Brain microvascular endothelial cell (primary cell): ENCODE measurements at regions not wholly inside any gene's neighbourhood (a gene's known extent, or its start where the extent isn't known, plus 50 kb on each side); places are given as distances from the start of the nearest gene placed in this dataset.

Experiments used
- DNase-seq: peaks from one replicate; pipeline ENCODE4 v3.0.0-alpha.2; 2020
- H3K27ac ChIP-seq: fragments of 250-450 bp; sonication (Bioruptor Pico); 2 replicates; pipeline ENCODE4 v1.5.1; 2020; ENCODE audit warnings: mild to moderate bottlenecking, moderate library complexity
- H3K27me3 ChIP-seq: fragments of 250-450 bp; sonication (Bioruptor Pico); replicated peaks from 2 replicates; pipeline ENCODE4 v1.5.1; 2020; ENCODE audit warnings: mild to moderate bottlenecking
- H3K36me3 ChIP-seq: fragments of 250-450 bp; sonication (Bioruptor Pico); replicated peaks from 2 replicates; pipeline ENCODE4 v1.5.1; 2020; ENCODE audit warnings: mild to moderate bottlenecking
- H3K4me3 ChIP-seq: 2 replicates; pipeline ENCODE4 v1.5.1; 2011; ENCODE audit warnings: low read depth, mild to moderate bottlenecking, control low read depth, low read length, moderate library complexity
- CTCF ChIP-seq: IDR thresholded peaks from 2 replicates; pipeline ENCODE4 v1.5.1; 2011; ENCODE audit warnings: low read depth, mild to moderate bottlenecking, moderate library complexity, low read length, control low read depth, inconsistent platforms; ENCODE audit errors: missing control alignments
- in situ Hi-C: cut with HindIII; loops from 2 replicates; pipeline ENCODE4 v1.10.0; 2017; ENCODE audit warnings: low sequenced_read_pairs, low pct_ligation_motif_present

- TF ChIP-seq CTCF, result no peak
- in situ Hi-C loops, result no loop called here
- Histone ChIP-seq H3K27ac (no peak overlapping the region), H3K27me3 (no peaks in the 10 kb centered on the region), H3K36me3 (no peaks in the 10 kb centered on the region), H3K4me3 (no peak overlapping the region)
- DNase-seq, result no peak
These were observed 209.2 kb upstream of the PTGFR start for GRCh38 chr1:78281580-78281979.

GRCh38 chr1:78283691-78284090 lies 207.1 kb upstream of the PTGFR start:
- in situ Hi-C loops, result no loop called here
- H3K27me3 ChIP-seq, result no peaks in the 10 kb centered on the region
- no peak overlapping the region for H3K27ac ChIP-seq
- no peak for DNase-seq
- H3K4me3 ChIP-seq, result no peak overlapping the region
- TF ChIP-seq CTCF, result no peak
- H3K36me3 ChIP-seq, result no peaks in the 10 kb centered on the region

GRCh38 chr1:78284354-78284753 lies 206.4 kb upstream of the PTGFR start:
- in situ Hi-C loops, result no loop called here

GRCh38 chr1:78286686-78287085 lies 204.1 kb upstream of the PTGFR start:
- DNase-seq, result peak; percentile 61
- Histone ChIP-seq H3K4me3 (no peak overlapping the region), H3K27me3 (no peaks in the 10 kb centered on the region), H3K27ac (peak overlapping the region; percentile 50), H3K36me3 (no peaks in the 10 kb centered on the region)
- in situ Hi-C loops, result no loop called here
- no peak for TF ChIP-seq CTCF

More at GRCh38 chr1:78284354-78284753, 206.4 kb upstream of the PTGFR start:
- DNase-seq, result no peak
- TF ChIP-seq CTCF, result no peak
- Histone ChIP-seq H3K4me3 (no peak overlapping the region), H3K36me3 (no peaks in the 10 kb centered on the region), H3K27ac (no peak overlapping the region), H3K27me3 (no peaks in the 10 kb centered on the region)

- Histone ChIP-seq H3K27me3 (no peaks in the 10 kb centered on the region), H3K27ac (no peak overlapping the region), H3K36me3 (no peaks in the 10 kb centered on the region), H3K4me3 (no peak overlapping the region)
- TF ChIP-seq CTCF, result no peak
- in situ Hi-C loops, result no loop called here
- no peak for DNase-seq
These were observed 201.2 kb upstream of the PTGFR start for GRCh38 chr1:78289603-78290002.

GRCh38 chr1:78291418-78291817 lies 199.4 kb upstream of the PTGFR start:
- DNase-seq, result no peak
- no peaks in the 10 kb centered on the region for H3K36me3 ChIP-seq
- no peaks in the 10 kb centered on the region for H3K27me3 ChIP-seq
- H3K4me3 ChIP-seq, result no peak overlapping the region
- H3K27ac ChIP-seq, result no peak overlapping the region
- no peak for TF ChIP-seq CTCF
- in situ Hi-C loops, result no loop called here
